Omental fat pad (tissue), 3 donors: ENCODE measurements at regions not wholly inside any gene's neighbourhood (a gene's known extent, or its start where the extent isn't known, plus 50 kb on each side); places are given as distances from the start of the nearest gene placed in this dataset.

Experiments used
- ATAC-seq: fragments of 150-250 bp; one replicate; pipeline ENCODE4 v1.9.1; 2016; ENCODE audit warnings: mild to moderate bottlenecking, moderate library complexity; ENCODE audit not compliant: low FRiP score
- DNase-seq: peaks from one replicate; pipeline ENCODE4 v3.0.0-alpha.2; 2019; ENCODE audit warnings: low spot score
- TF ChIP-seq, protein P1 (sequence below), 3 donors: fragments of 450-650 bp; IDR thresholded peaks; one replicate each; pipeline ENCODE4 v1.5.1; 2016 to 2017; ENCODE audit warnings: antibody characterized with exemption in 3 of 3, mild to moderate bottlenecking in 3 of 3, moderate library complexity in 2 of 3

DNA sequence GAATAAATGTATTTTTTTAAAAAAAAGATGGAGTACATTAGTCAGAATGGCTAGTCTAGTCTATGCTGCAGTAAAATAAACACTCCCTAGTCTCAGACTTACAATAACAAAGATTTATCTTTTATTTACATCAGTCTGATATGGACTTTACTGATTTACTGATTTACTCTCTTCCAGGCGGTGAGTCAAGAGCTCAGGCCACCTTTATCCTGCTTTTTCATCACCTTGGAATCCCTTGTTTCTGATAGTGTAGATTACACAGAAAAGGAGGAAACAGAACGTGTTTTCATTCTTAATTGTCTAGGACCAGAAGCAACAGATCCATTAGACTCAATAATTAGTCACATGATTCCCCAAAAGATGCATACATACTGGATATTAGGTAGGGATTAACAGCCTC lies 290.1 kb upstream of the TRPC7 start:
- TF ChIP-seq, protein P1, sequence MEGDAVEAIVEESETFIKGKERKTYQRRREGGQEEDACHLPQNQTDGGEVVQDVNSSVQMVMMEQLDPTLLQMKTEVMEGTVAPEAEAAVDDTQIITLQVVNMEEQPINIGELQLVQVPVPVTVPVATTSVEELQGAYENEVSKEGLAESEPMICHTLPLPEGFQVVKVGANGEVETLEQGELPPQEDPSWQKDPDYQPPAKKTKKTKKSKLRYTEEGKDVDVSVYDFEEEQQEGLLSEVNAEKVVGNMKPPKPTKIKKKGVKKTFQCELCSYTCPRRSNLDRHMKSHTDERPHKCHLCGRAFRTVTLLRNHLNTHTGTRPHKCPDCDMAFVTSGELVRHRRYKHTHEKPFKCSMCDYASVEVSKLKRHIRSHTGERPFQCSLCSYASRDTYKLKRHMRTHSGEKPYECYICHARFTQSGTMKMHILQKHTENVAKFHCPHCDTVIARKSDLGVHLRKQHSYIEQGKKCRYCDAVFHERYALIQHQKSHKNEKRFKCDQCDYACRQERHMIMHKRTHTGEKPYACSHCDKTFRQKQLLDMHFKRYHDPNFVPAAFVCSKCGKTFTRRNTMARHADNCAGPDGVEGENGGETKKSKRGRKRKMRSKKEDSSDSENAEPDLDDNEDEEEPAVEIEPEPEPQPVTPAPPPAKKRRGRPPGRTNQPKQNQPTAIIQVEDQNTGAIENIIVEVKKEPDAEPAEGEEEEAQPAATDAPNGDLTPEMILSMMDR (IDR thresholded peaks at IDR 0.05), result no peak
- no peak for DNase-seq
- no peak for ATAC-seq

DNA sequence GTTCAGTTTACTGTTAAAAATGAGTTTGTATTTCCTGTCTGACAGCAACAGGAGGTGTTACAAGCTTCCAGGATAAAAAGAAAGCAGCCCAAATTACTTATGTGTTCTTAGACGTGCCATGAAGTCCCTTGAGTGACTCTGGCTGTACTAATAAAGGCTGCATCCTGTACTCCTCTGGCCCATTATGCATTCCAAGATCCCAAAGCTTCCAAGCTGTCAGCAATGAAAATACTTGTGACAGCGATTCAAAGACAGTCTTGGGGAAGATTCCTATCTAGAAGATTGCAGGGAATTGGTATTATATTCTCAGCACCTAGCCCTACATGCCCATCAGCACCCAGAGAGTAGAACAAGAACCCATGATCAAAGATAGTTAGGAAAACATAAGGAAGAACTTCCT lies 281.6 kb upstream of the TRPC7 start:
- ATAC-seq (no peak), DNase-seq (no peak)
- TF ChIP-seq, protein P1 (IDR thresholded peaks at IDR 0.05), result no peak

DNA sequence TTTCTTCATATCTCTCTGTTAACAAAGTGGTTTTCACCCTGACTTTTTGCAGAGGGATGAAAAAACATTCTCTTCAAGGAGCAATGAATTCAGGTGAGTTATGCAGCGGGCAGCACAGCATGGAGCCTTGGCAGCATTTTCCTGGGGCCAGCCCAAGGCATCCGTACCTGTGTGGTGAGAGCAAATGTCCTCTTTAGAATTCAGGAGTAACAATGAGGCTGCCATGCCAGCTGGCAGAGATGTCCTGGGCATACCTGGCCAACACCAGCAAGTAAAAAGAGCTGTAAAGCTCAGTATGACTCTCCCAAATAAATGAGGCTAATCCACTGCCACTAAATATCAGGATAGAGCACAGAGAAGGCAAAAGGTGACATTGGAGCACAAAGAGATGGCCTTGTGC lies 277.6 kb upstream of the TRPC7 start:
- TF ChIP-seq, protein P1 (IDR thresholded peaks at IDR 0.05), result no peak
- no peak for DNase-seq
- no peak for ATAC-seq

GRCh38 chr5:136639616-136640015 lies 274.3 kb upstream of the TRPC7 start:
- ATAC-seq (no peak), DNase-seq (no peak)
- TF ChIP-seq, protein P1 (IDR thresholded peaks at IDR 0.05), result no peak

- DNase-seq, result no peak
- TF ChIP-seq, protein P1 (IDR thresholded peaks at IDR 0.05), result no peak
- no peak for ATAC-seq
Measured at GRCh38 chr5:136638084-136638483, 272.7 kb upstream of the TRPC7 start.

DNA sequence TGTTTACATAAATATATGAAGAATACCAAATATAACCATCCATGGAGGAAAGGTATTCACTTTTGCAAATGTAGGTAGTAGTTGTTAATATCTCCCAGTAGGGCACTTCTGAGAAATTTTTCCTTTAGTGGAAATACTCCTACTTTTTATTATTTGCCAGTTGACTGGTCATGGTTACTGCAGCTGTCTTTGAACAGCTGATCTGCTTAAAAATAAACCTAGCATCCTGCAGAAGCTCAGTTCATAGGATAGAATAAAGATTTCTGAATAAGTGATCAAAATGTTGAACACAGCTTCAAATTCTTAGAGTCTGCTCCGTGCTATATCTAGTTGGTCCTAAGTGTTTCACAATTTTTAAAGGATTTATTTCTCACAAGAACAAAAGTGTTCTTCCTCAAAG lies 270.7 kb upstream of the TRPC7 start:
- DNase-seq, result no peak
- TF ChIP-seq, protein P1 (IDR thresholded peaks at IDR 0.05), result no peak
- no peak for ATAC-seq

DNA sequence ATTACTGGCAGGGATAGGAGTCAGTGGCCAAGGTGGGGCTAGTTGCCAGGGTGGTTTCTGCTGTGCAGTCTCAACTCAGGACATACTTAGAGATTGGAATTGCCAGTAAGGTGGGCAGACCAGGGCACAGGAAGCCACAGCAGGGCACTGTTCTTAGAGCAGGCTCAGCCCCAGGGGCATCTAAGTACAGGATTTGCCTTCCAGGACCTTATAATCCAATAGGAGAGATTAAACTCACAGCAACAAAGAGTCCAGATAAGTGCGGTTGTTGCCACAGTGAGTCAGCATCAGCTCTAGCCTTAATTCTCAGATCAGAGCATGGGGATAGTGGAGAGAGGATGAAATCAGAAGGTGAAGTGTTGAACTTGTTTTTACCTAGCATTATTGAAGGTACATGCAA lies 265.8 kb upstream of the TRPC7 start:
- TF ChIP-seq, protein P1 (IDR thresholded peaks at IDR 0.05), result no peak
- DNase-seq (no peak), ATAC-seq (no peak)
